HepG2 (cell line): ENCODE measurements at regions not wholly inside any gene's neighbourhood (a gene's known extent, or its start where the extent isn't known, plus 50 kb on each side); places are given as distances from the start of the nearest gene placed in this dataset.

Experiments
- ATAC-seq: fragments of 200-7000 bp; cut with Tn5 transposase; 3 replicates; pipeline ENCODE4 v1.9.1; 2020; ENCODE audit warnings: mild to moderate bottlenecking, moderate library complexity
- BruUV-seq: library from RNA; stranded (reverse); fragments of 400-500 nt; replicated peaks from 2 replicates; lab custom pipeline; 2021; lab: Mats Ljungman, UMichigan
- CTCF ChIA-PET: fragments of 300-600 bp; formaldehyde crosslinking; extraction: SDS; loops from one replicate; lab custom pipeline; 2021; ENCODE audit warnings: low total read pairs, inconsistent platforms, low intra/inter-chr PET ratio; lab: Yijun Ruan, JAX
- POLR2A ChIA-PET: fragments of 350-600 bp; sonication (Branson Sonifier 250); formaldehyde crosslinking; loops from one replicate; lab custom pipeline; 2020; ENCODE audit warnings: antibody characterized with exemption, inconsistent platforms; lab: Yijun Ruan, JAX
- DNase-seq: peaks from one replicate; pipeline ENCODE4 v3.0.0-alpha.2; 2015; ENCODE audit warnings: low spot score
- FAIRE-seq: peaks from 3 replicates; lab custom pipeline; 2011; peaks lifted over from hg19 to GRCh38; lab: Jason Lieb, UNC
- H2AFZ ChIP-seq: one replicate; pipeline ENCODE4 v1.6.1; 2011; ENCODE audit warnings: low read length, inconsistent platforms
- H3K27ac ChIP-seq: fragments of 300-600 bp; 3 replicates; pipeline ENCODE4 v1.8.0; 2011; ENCODE audit warnings: mixed run types, mild to moderate bottlenecking, mixed read lengths, low read length, inconsistent platforms; ENCODE audit not compliant: insufficient read depth; ENCODE audit errors: extremely low read length
- H3K27me3 ChIP-seq, 2 experiments: fragments of 200-600 bp in 1 of 2; 2 replicates in 1 of 2; 3 replicates in 1 of 2; pipeline versions ENCODE4 v1.6.0 to v1.8.0; 2011; ENCODE audit warnings: low read length in 2 of 2, mild to moderate bottlenecking in 2 of 2, moderate library complexity in 2 of 2, inconsistent platforms in 1 of 2; ENCODE audit not compliant: insufficient read depth in 2 of 2, control insufficient read depth in 1 of 2
- H3K36me3 ChIP-seq, 2 experiments: fragments of 200-600 bp in 1 of 2; replicated peaks in 1 of 2; 2 replicates in 1 of 2; 3 replicates in 1 of 2; pipeline versions ENCODE4 v1.5.1 to v1.8.0; 2011; ENCODE audit warnings: low read length in 2 of 2, inconsistent platforms in 1 of 2; ENCODE audit not compliant: insufficient read depth in 2 of 2, control insufficient read depth in 1 of 2
- H3K4me1 ChIP-seq: 2 replicates; pipeline ENCODE4 v1.5.1; 2012; ENCODE audit warnings: low read length, inconsistent platforms; ENCODE audit not compliant: insufficient read depth
- H3K4me2 ChIP-seq: 2 replicates; pipeline ENCODE4 v1.6.0; 2011; ENCODE audit warnings: low read depth, low read length, inconsistent platforms
- H3K4me3 ChIP-seq, 3 experiments: fragments of 200-600 bp in 1 of 3; sonication (generic), shearing (Covaris generic) in 1 of 3; replicated peaks in 1 of 3; 2 replicates each; pipeline ENCODE4 v1.5.1; 2011 to 2016; ENCODE audit warnings: low read length in 3 of 3, inconsistent platforms in 2 of 3, low read depth in 2 of 3, mild to moderate bottlenecking in 2 of 3, control low read depth in 1 of 3, mixed read lengths in 1 of 3; ENCODE audit not compliant: insufficient read depth in 1 of 3
- H3K79me2 ChIP-seq: one replicate; pipeline ENCODE4 v1.6.1; 2011; ENCODE audit warnings: low read length, inconsistent platforms; ENCODE audit not compliant: insufficient read depth
- H3K9ac ChIP-seq: 2 replicates; pipeline ENCODE4 v1.6.0; 2011; ENCODE audit warnings: mild to moderate bottlenecking, low read depth, low read length, inconsistent platforms; ENCODE audit not compliant: insufficient read depth
- H3K9me3 ChIP-seq: 2 replicates; pipeline ENCODE4 v1.5.1; 2012; ENCODE audit warnings: mild to moderate bottlenecking, low read length
- H4K20me1 ChIP-seq: 2 replicates; pipeline ENCODE4 v1.6.0; 2011; ENCODE audit warnings: inconsistent platforms, mild to moderate bottlenecking, low read length, moderate library complexity; ENCODE audit not compliant: insufficient read depth
- ARHGAP35 ChIP-seq: sonication (generic); formaldehyde crosslinking; IDR thresholded peaks from 2 replicates; pipeline ENCODE4 v1.9.0; 2022; ENCODE audit warnings: mild to moderate bottlenecking, inconsistent platforms, moderate library complexity, missing genetic modification reagents, borderline replicate concordance
- ATF2 ChIP-seq: sonication (generic); formaldehyde crosslinking; IDR thresholded peaks from 2 replicates; pipeline ENCODE4 v1.4.0; 2020; ENCODE audit warnings: missing genetic modification reagents
- ELF4 ChIP-seq: sonication (generic); formaldehyde crosslinking; IDR thresholded peaks from 2 replicates; pipeline ENCODE4 v1.5.0; 2020; ENCODE audit warnings: missing genetic modification reagents, mild to moderate bottlenecking, moderate library complexity, borderline replicate concordance
- ISL2 ChIP-seq: sonication (generic); formaldehyde crosslinking; IDR thresholded peaks from 2 replicates; pipeline ENCODE4 v1.5.0; 2020; ENCODE audit warnings: missing genetic modification reagents
- MTA1 ChIP-seq: sonication (generic); formaldehyde crosslinking; IDR thresholded peaks from 2 replicates; pipeline ENCODE4 v1.4.0; 2020; ENCODE audit warnings: missing genetic modification reagents, mild to moderate bottlenecking, borderline replicate concordance
- NR1H2 ChIP-seq: sonication (generic); formaldehyde crosslinking; IDR thresholded peaks from 2 replicates; pipeline ENCODE4 v1.8.1; 2022; ENCODE audit warnings: low read depth, missing genetic modification reagents, borderline replicate concordance
- RFX1 ChIP-seq: fragments of 450-650 bp; IDR thresholded peaks from 2 replicates; pipeline ENCODE4 v1.6.1; 2017
- TBX3 ChIP-seq: fragments of 450-650 bp; IDR thresholded peaks from 2 replicates; pipeline ENCODE4 v1.6.1; 2017; ENCODE audit warnings: antibody characterized with exemption, mild to moderate bottlenecking, inconsistent platforms, borderline replicate concordance
- TFDP2 ChIP-seq: sonication (generic); formaldehyde crosslinking; IDR thresholded peaks from 2 replicates; pipeline ENCODE4 v1.4.0; 2020; ENCODE audit warnings: missing genetic modification reagents
- THYN1 ChIP-seq: sonication (generic); formaldehyde crosslinking; IDR thresholded peaks from 2 replicates; pipeline ENCODE4 v1.8.1; 2023; ENCODE audit warnings: low read depth, mild to moderate bottlenecking, moderate library complexity, missing genetic modification reagents, borderline replicate concordance
- ZBTB49 ChIP-seq: sonication (generic); formaldehyde crosslinking; IDR thresholded peaks from 2 replicates; pipeline ENCODE4 v1.4.0; 2020; ENCODE audit warnings: missing genetic modification reagents, borderline replicate concordance
- ZFP36 ChIP-seq: fragments of 150-350 bp; IDR thresholded peaks from 2 replicates; pipeline ENCODE4 v1.6.1; 2018; ENCODE audit warnings: borderline replicate concordance, low read length, low read depth; ENCODE audit not compliant: partially characterized antibody
- ZGPAT ChIP-seq: IDR thresholded peaks from 2 replicates; pipeline ENCODE4 v1.6.1; 2016; ENCODE audit warnings: mild to moderate bottlenecking
- ZNF224 ChIP-seq: sonication (generic); formaldehyde crosslinking; IDR thresholded peaks from 2 replicates; pipeline ENCODE4 v1.5.0; 2020; ENCODE audit warnings: mild to moderate bottlenecking, missing genetic modification reagents
- ZNF580 ChIP-seq: IDR thresholded peaks from 2 replicates; pipeline ENCODE4 v1.6.1; 2016; ENCODE audit warnings: low read depth, borderline replicate concordance
- WGBS: methylation state at CpG from one replicate; pipeline ENCODE4 v1.1.6; 2017; ENCODE audit warnings: low lambda C conversion rate; 5-methylcytosine and 5-hydroxymethylcytosine counted together
- in situ Hi-C: cut with HindIII; loops from 2 replicates; pipeline ENCODE4 v1.10.0; 2017; ENCODE audit warnings: low pct_unique_long_range_greater_than_20kb; ENCODE audit not compliant: extremely low pct_ligation_motif_present
- intact Hi-C: fragments of 100-400 bp; cut with micrococcal nuclease; formaldehyde crosslinking; loops from one replicate; pipeline ENCODE4 v1.10.0; 2022; ENCODE audit not compliant: unreplicated experiment

GRCh38 chr10:36885746-36886145 is 239.7 kb upstream of the ANKRD30A start (continued):
- TF ChIP-seq ISL2 (CRISPR knock-in tag): no peak
- TF ChIP-seq RFX1: no peak
- TF ChIP-seq, all 625 proteins: peak for 0

GRCh38 chr10:36882781-36883180 is 242.6 kb upstream of the ANKRD30A start:
- H3K4me3 ChIP-seq: no peak overlapping the region
- no peak overlapping the region for H2AFZ ChIP-seq
- BruUV-seq: no TSS peak
- no peaks in the 10 kb centered on the region for H3K4me1 ChIP-seq
- intact Hi-C loops (loop anchor here (10.0 kb wide), 1 partner anchor 1888 kb away; no protein-coding TSS in a partner anchor), in situ Hi-C loops (loop anchor here (5.0 to 25.0 kb wide), 4 partner anchors 605 to 1648 kb away; no protein-coding TSS in a partner anchor)
- ATAC-seq (no peak), FAIRE-seq (no peak), DNase-seq (no peak)
- no peak overlapping the region for H3K9ac ChIP-seq
- no peak for TF ChIP-seq NR1H2 (CRISPR knock-in tag)
- no peak for TF ChIP-seq ATF2 (CRISPR knock-in tag)
- no peak for TF ChIP-seq ARHGAP35
- no peak for TF ChIP-seq THYN1 (CRISPR knock-in tag)
- no peak for TF ChIP-seq ZFP36
- no peak for TF ChIP-seq ELF4
- TF ChIP-seq TBX3: no peak
- TF ChIP-seq ZBTB49 (CRISPR knock-in tag): no peak
- TF ChIP-seq TFDP2 (CRISPR knock-in tag): no peak
- no peak for TF ChIP-seq ZNF224
- no peak for TF ChIP-seq ZNF580
- TF ChIP-seq ZGPAT (CRISPR knock-in tag): no peak
- no peak for TF ChIP-seq MTA1 (CRISPR knock-in tag)
- no peaks in the 10 kb centered on the region for H3K9me3 ChIP-seq
- H3K27me3 ChIP-seq: no peaks in the 10 kb centered on the region; a peak in 1 of 5 replicates
- H3K4me2 ChIP-seq: no peak overlapping the region
- H3K27ac ChIP-seq: no peak overlapping the region
- CTCF ChIA-PET: interaction anchor here (0.6 kb wide), 1 partner anchor 234 kb away, joined by 3 read pairs; no protein-coding TSS in a partner anchor
- 18% methylated on average over 3 of the region's 3 CpGs for WGBS
- H3K36me3 ChIP-seq: no peaks in the 10 kb centered on the region
- POLR2A ChIA-PET: no interaction called here
- no peaks in the 10 kb centered on the region for H4K20me1 ChIP-seq
- no peaks in the 10 kb centered on the region for H3K79me2 ChIP-seq
